Smooth muscle cell (in vitro differentiated cells): ENCODE measurements at regions not wholly inside any gene's neighbourhood (a gene's known extent, or its start where the extent isn't known, plus 50 kb on each side); places are given as distances from the start of the nearest gene placed in this dataset.

Experiments used
- DNase-seq: peaks from one replicate; lab custom pipeline; 2025; ENCODE audit not compliant: unreplicated experiment; lab: John Stamatoyannopoulos, UW
- H2AFZ ChIP-seq: fragments of 200-600 bp; sonication (generic); 2 replicates; pipeline ENCODE4 v1.6.0; 2016; ENCODE audit warnings: antibody characterized with exemption, low read depth, mild to moderate bottlenecking
- H3F3A ChIP-seq: fragments of 200-600 bp; sonication (generic); 2 replicates; pipeline ENCODE4 v1.6.0; 2017; ENCODE audit warnings: antibody characterized with exemption, low read depth
- H3K27ac ChIP-seq: fragments of 200-600 bp; sonication (generic); 2 replicates; pipeline ENCODE4 v1.5.1; 2016; ENCODE audit warnings: low read depth, mild to moderate bottlenecking
- H3K27me3 ChIP-seq: fragments of 200-600 bp; sonication (generic); 2 replicates; pipeline ENCODE4 v1.6.1; 2016; ENCODE audit warnings: low read depth, mild to moderate bottlenecking
- H3K36me3 ChIP-seq: fragments of 200-600 bp; sonication (generic); 2 replicates; pipeline ENCODE4 v1.5.1; 2016; ENCODE audit warnings: low read depth
- H3K4me1 ChIP-seq: fragments of 200-600 bp; sonication (generic); 2 replicates; pipeline ENCODE4 v1.5.1; 2016; ENCODE audit warnings: low read depth
- H3K4me2 ChIP-seq: fragments of 200-600 bp; sonication (generic); 2 replicates; pipeline ENCODE4 v1.6.0; 2016; ENCODE audit warnings: mild to moderate bottlenecking
- H3K4me3 ChIP-seq: fragments of 200-600 bp; sonication (generic); 2 replicates; pipeline ENCODE4 v1.5.1; 2016; ENCODE audit warnings: mild to moderate bottlenecking
- H3K79me2 ChIP-seq: fragments of 200-600 bp; sonication (generic); 2 replicates; pipeline ENCODE4 v1.6.0; 2016; ENCODE audit warnings: low read depth, mild to moderate bottlenecking
- H3K9ac ChIP-seq: fragments of 200-600 bp; sonication (generic); 2 replicates; pipeline ENCODE4 v1.6.0; 2016; ENCODE audit warnings: low read depth
- H3K9me3 ChIP-seq: fragments of 200-600 bp; sonication (generic); replicated peaks from 2 replicates; pipeline ENCODE4 v1.5.1; 2016; ENCODE audit warnings: low read depth
- H4K20me1 ChIP-seq: fragments of 200-600 bp; sonication (generic); 2 replicates; pipeline ENCODE4 v1.6.0; 2016; ENCODE audit warnings: low read depth
- CTCF ChIP-seq: fragments of 200-600 bp; sonication (generic); IDR thresholded peaks from 2 replicates; pipeline ENCODE4 v1.5.1; 2017; ENCODE audit warnings: borderline replicate concordance, mild to moderate bottlenecking, antibody characterized with exemption; ENCODE audit not compliant: insufficient read depth, poor library complexity, severe bottlenecking
- WGBS: methylation state at CpG from one replicate; pipeline ENCODE4 v1.1.7; 2016; ENCODE audit warnings: low lambda C conversion rate; 5-methylcytosine and 5-hydroxymethylcytosine counted together

- Histone ChIP-seq H3F3A (no peaks in the 10 kb centered on the region), H2AFZ (no peak overlapping the region), H3K4me1 (no peaks in the 10 kb centered on the region), H4K20me1 (no peaks in the 10 kb centered on the region), H3K9ac (no peak overlapping the region), H3K36me3 (no peaks in the 10 kb centered on the region), H3K4me2 (no peak overlapping the region), H3K79me2 (no peaks in the 10 kb centered on the region), H3K27ac (no peak overlapping the region), H3K4me3 (no peak overlapping the region), H3K27me3 (no peaks in the 10 kb centered on the region), H3K9me3 (no peaks in the 10 kb centered on the region)
- DNase-seq = no peak
- TF ChIP-seq CTCF = no peak
- WGBS = 91% methylated on average over 13 of the region's 13 CpGs
Observed at GRCh38 chrX:75582511-75582910, 59.7 kb upstream of the ZDHHC15 start.
